GM19239 (cell line): ENCODE measurements at regions not wholly inside any gene's neighbourhood (a gene's known extent, or its start where the extent isn't known, plus 50 kb on each side); places are given as distances from the start of the nearest gene placed in this dataset.

Experiments
- DNase-seq: peaks from one replicate; pipeline ENCODE4 v3.0.0; 2011; ENCODE audit warnings: low spot score; ENCODE audit not compliant: insufficient read length
- FAIRE-seq: peaks from 2 replicates; lab custom pipeline; 2011; peaks lifted over from hg19 to GRCh38; lab: Jason Lieb, UNC

GRCh38 chr9:16352251-16352650 lies 518.2 kb downstream of the BNC2 start:
- DNase-seq (no peak), FAIRE-seq (no peak)

DNA sequence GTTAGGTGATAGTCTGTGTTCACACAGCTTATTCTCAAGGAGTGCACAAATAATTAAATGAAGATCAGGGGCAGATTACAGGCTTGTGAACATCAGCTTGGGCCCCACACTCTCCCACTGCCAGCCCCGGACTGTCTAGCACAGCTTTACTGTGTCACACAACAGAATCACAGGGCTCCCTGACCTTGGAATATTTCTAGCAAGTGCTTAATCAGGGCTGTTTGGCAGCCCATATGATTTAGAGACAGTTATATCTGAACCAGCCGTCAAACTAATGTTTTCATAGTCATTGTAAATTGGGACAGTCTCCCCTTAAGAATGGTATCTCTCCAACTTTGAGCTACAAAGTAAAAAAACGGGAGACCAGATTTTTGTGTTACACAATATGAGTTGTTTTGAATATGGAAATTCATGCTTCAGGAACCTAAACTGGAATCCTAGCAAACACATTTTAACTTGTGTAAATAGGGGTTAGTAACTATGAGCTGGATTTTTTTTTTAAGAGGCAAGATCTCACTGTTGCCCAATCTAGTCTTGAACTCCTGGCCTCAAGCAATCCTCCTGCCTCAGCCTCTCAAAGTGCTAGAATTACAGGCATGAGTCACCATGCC lies 517.6 kb downstream of the BNC2 start:
- FAIRE-seq (no peak), DNase-seq (no peak)

DNA sequence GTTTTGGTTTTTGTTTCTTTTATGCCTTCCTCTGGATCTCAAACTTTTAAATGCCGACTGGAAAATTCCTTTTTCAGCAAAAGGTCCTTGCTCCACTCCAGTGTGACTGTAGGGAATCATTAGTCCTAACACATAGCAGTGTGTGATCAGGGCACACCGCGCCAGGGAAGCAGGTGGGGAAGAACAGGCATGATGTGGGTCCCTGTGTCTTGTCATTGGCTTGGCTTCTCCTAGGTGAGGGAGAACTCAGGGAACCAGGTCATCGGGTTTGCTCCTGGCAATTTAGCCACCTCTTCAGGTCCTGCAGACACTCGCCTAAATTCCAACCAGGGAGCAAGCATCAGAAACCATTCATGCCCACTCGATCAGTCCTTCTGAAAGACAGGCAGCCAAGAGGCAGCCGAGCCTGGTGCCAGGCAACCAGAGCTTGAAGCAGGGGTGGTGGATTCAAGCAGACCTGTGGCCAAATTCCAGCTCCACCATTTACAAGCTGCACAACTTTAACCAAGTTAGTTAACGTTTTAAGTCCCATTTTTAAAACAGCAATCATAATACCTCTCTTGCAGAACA lies 514.2 kb downstream of the BNC2 start:
- FAIRE-seq (no peak), DNase-seq (no peak)

DNA sequence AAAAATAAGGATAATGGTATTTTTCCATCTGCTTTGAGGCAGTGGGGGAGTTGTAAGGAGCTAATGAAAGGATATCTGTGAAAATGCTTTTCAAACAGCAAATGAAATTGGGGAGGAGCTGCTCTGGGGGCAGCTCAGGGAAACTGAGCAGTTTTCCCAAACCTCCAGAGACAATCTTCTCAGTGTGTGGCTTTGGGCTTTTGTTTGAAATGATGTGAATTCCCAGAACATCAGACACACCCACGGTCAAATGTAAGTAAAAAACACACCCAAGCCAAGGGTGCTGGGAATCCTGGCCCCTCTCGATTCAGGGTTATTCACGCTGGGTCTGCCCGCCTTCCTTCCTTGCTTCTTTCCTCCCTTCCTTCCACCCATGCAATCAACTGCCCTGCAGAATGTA lies 512.6 kb downstream of the BNC2 start:
- DNase-seq, result no peak
- no peak for FAIRE-seq

- DNase-seq (no peak), FAIRE-seq (no peak)
Measured at GRCh38 chr9:16358751-16359150, 511.7 kb downstream of the BNC2 start.
